PC-9 (cell line): ENCODE measurements at regions not wholly inside any gene's neighbourhood (a gene's known extent, or its start where the extent isn't known, plus 50 kb on each side); places are given as distances from the start of the nearest gene placed in this dataset.

Source experiments
- BruUV-seq: library from RNA; stranded (reverse); fragments of 400-500 nt; replicated peaks from 2 replicates; lab custom pipeline; 2021; lab: Mats Ljungman, UMichigan
- CTCF ChIA-PET: fragments of 300-600 bp; sonication (Branson Sonifier 250); formaldehyde crosslinking; loops from one replicate; lab custom pipeline; 2022; ENCODE audit warnings: antibody characterized with exemption; lab: Charles Lee
- POLR2A ChIA-PET: fragments of 300-600 bp; sonication (Branson Sonifier 250); formaldehyde crosslinking; loops from one replicate; lab custom pipeline; 2022; ENCODE audit warnings: antibody characterized with exemption; ENCODE audit not compliant: unreplicated experiment; lab: Charles Lee
- DNase-seq, 2 experiments: peaks; one replicate each; pipeline versions ENCODE4 v3.0.0 to v3.0.0-alpha.2; 2015 to 2022; ENCODE audit warnings: mixed read lengths in 1 of 2
- H2AFZ ChIP-seq: fragments of 200-600 bp; sonication (generic); 2 replicates; pipeline ENCODE4 v1.8.1; 2017; ENCODE audit warnings: antibody characterized with exemption
- H3F3A ChIP-seq: fragments of 200-600 bp; sonication (generic); 2 replicates; pipeline ENCODE4 v1.8.1; 2017; ENCODE audit warnings: antibody characterized with exemption, mild to moderate bottlenecking, low read depth; ENCODE audit not compliant: insufficient read depth
- H3K27ac ChIP-seq: fragments of 200-600 bp; sonication (generic); 2 replicates; pipeline ENCODE4 v1.6.1; 2016; ENCODE audit warnings: mixed run types
- H3K27me3 ChIP-seq: fragments of 200-600 bp; sonication (generic); 2 replicates; pipeline ENCODE4 v1.6.1; 2016; ENCODE audit warnings: low read depth, mixed run types; ENCODE audit not compliant: insufficient read depth
- H3K36me3 ChIP-seq: fragments of 200-600 bp; sonication (generic); 2 replicates; pipeline ENCODE4 v1.6.1; 2016; ENCODE audit warnings: low read depth, mixed run types
- H3K4me1 ChIP-seq: fragments of 200-600 bp; sonication (generic); replicated peaks from 2 replicates; pipeline ENCODE4 v1.6.1; 2016; ENCODE audit warnings: mixed run types; ENCODE audit not compliant: insufficient read depth
- H3K4me2 ChIP-seq: fragments of 200-600 bp; sonication (generic); 2 replicates; pipeline ENCODE4 v1.6.1; 2017; ENCODE audit warnings: mixed run types
- H3K4me3 ChIP-seq: fragments of 200-600 bp; sonication (generic); 2 replicates; pipeline ENCODE4 v1.6.1; 2016; ENCODE audit warnings: mixed run types
- H3K79me2 ChIP-seq: fragments of 200-600 bp; sonication (generic); 2 replicates; pipeline ENCODE4 v1.6.1; 2017; ENCODE audit warnings: low read depth, mixed run types
- H3K9me2 ChIP-seq: fragments of 200-600 bp; sonication (generic); 2 replicates; pipeline ENCODE4 v1.8.1; 2017; ENCODE audit warnings: mild to moderate bottlenecking; ENCODE audit not compliant: insufficient read depth
- H3K9me3 ChIP-seq: fragments of 200-600 bp; sonication (generic); 2 replicates; pipeline ENCODE4 v1.8.1; 2016; ENCODE audit warnings: low read depth; ENCODE audit not compliant: insufficient read depth
- H4K20me1 ChIP-seq: fragments of 200-600 bp; sonication (generic); 2 replicates; pipeline ENCODE4 v1.8.1; 2017; ENCODE audit not compliant: insufficient read depth
- EZH2 ChIP-seq: fragments of 200-600 bp; sonication (generic); IDR thresholded peaks from 2 replicates; pipeline ENCODE4 v1.8.0; 2017; ENCODE audit warnings: antibody characterized with exemption, low read depth
- intact Hi-C: fragments of 100-400 bp; cut with micrococcal nuclease; formaldehyde crosslinking; loops from one replicate; pipeline ENCODE4 v1.10.0; 2022; ENCODE audit not compliant: unreplicated experiment
- TF ChIP-seq, protein P1 (sequence below): fragments of 200-600 bp; sonication (generic); conservative IDR thresholded peaks from 2 replicates; pipeline ENCODE4 v1.6.1; 2017; ENCODE audit warnings: mixed run types, antibody characterized with exemption, mild to moderate bottlenecking, moderate library complexity

- Histone ChIP-seq H3K9me3 (no peaks in the 10 kb centered on the region), H3K4me2 (no peak overlapping the region), H3K27me3 (no peaks in the 10 kb centered on the region), H4K20me1 (no peaks in the 10 kb centered on the region), H3K79me2 (no peaks in the 10 kb centered on the region), H3K4me3 (no peak overlapping the region), H3K4me1 (no peaks in the 10 kb centered on the region), H3K9me2 (no peaks in the 10 kb centered on the region), H3K27ac (no peak overlapping the region), H2AFZ (no peak overlapping the region), H3F3A (no peaks in the 10 kb centered on the region), H3K36me3 (no peaks in the 10 kb centered on the region)
- intact Hi-C loops: no loop called here
- no TSS peak for BruUV-seq
- CTCF ChIA-PET: no interaction called here
- DNase-seq: no peak
- no peak for TF ChIP-seq EZH2
- TF ChIP-seq, protein P1, sequence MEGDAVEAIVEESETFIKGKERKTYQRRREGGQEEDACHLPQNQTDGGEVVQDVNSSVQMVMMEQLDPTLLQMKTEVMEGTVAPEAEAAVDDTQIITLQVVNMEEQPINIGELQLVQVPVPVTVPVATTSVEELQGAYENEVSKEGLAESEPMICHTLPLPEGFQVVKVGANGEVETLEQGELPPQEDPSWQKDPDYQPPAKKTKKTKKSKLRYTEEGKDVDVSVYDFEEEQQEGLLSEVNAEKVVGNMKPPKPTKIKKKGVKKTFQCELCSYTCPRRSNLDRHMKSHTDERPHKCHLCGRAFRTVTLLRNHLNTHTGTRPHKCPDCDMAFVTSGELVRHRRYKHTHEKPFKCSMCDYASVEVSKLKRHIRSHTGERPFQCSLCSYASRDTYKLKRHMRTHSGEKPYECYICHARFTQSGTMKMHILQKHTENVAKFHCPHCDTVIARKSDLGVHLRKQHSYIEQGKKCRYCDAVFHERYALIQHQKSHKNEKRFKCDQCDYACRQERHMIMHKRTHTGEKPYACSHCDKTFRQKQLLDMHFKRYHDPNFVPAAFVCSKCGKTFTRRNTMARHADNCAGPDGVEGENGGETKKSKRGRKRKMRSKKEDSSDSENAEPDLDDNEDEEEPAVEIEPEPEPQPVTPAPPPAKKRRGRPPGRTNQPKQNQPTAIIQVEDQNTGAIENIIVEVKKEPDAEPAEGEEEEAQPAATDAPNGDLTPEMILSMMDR: no peak
- POLR2A ChIA-PET: no interaction called here
These were observed 188.3 kb downstream of the MIB1 start for GRCh38 chr18:21928925-21929324.

GRCh38 chr18:21930177-21930576 lies 189.6 kb downstream of the MIB1 start:
- CTCF ChIA-PET: no interaction called here
- no peaks in the 10 kb centered on the region for H3K36me3 ChIP-seq

DNA sequence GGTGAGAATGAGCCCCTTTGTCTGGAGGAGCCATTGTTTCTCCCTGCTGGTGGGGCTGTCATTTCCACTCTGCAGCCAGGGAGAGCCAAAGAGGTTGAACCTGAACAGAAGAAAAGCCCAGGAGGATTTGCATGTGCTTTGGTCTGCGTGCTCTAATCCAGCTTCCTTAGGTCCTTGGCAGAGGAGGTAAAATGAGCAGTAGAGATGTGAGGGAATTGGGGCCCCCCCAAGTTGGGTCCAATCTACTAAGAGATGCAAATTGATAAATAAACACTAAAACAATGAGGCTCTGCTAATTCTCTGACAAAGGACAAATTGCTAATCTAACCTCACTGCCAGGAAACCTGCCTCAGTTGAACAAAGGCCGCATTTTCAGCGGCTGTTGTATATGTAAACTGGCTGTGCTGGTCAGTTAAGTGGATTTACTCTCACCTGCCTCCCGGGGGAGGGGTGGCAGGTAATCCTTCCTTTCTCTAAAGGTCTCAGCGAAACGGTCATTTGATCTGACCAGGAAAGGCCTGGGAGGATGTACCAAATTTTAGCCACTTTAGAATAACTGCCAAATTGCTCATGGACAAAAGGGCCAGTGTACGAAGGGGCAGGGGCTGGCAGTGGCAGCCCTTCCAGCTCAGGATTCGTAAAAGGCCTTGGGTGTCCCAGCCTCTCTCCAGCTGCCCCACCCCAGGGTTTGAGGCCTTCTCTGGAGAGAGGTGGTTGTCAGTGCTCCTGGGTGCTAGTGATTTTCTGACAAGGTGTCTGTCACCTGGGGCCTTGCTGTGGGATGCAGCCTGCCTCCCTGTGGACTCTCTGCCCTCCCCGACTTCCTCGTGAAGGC lies 193.6 kb downstream of the MIB1 start:
- no peak for TF ChIP-seq EZH2
- TF ChIP-seq, protein P1: no peak
- POLR2A ChIA-PET: no interaction called here

More at GRCh38 chr18:21930177-21930576, 189.6 kb downstream of the MIB1 start:
- no peak for TF ChIP-seq EZH2
- TF ChIP-seq, protein P1: no peak
- H3K4me2 ChIP-seq: no peak overlapping the region
- H3K79me2 ChIP-seq: no peaks in the 10 kb centered on the region
- H3F3A ChIP-seq: no peaks in the 10 kb centered on the region
- no peak for DNase-seq
- H3K9me2 ChIP-seq: no peaks in the 10 kb centered on the region
- no peaks in the 10 kb centered on the region for H3K4me1 ChIP-seq
- H3K9me3 ChIP-seq: no peaks in the 10 kb centered on the region
- no TSS peak for BruUV-seq
- H3K4me3 ChIP-seq: no peak overlapping the region
- intact Hi-C loops: no loop called here
- H3K27ac ChIP-seq: no peak overlapping the region
- H2AFZ ChIP-seq: no peak overlapping the region
- H4K20me1 ChIP-seq: no peaks in the 10 kb centered on the region
- POLR2A ChIA-PET: interaction anchor here (0.6 kb wide), 1 partner anchor 22 kb away, joined by 14 read pairs; no protein-coding TSS in a partner anchor
- no peaks in the 10 kb centered on the region for H3K27me3 ChIP-seq

More for the DNA sequence above, 193.6 kb downstream of the MIB1 start:
- Histone ChIP-seq H4K20me1 (no peaks in the 10 kb centered on the region), H3K4me2 (no peak overlapping the region), H3K36me3 (no peaks in the 10 kb centered on the region), H3K79me2 (no peaks in the 10 kb centered on the region), H3K4me1 (no peaks in the 10 kb centered on the region), H3K4me3 (no peak overlapping the region), H3K27ac (no peak overlapping the region), H3K27me3 (no peaks in the 10 kb centered on the region), H2AFZ (no peak overlapping the region), H3F3A (no peaks in the 10 kb centered on the region), H3K9me2 (no peaks in the 10 kb centered on the region), H3K9me3 (no peaks in the 10 kb centered on the region)
- CTCF ChIA-PET: no interaction called here
- no peak for DNase-seq
- BruUV-seq: no TSS peak
- intact Hi-C loops: no loop called here
